ENCODE measurements at regions not wholly inside any gene's neighbourhood (a gene's known extent, or its start where the extent isn't known, plus 50 kb on each side); places are given as distances from the start of the nearest gene placed in this dataset.

- H3K36me3 Mint-ChIP-seq (ENCODE audit: low read depth) = no peaks in the 10 kb centered on the region
- H3K27ac Mint-ChIP-seq = no peak overlapping the region
- H3K4me1 Mint-ChIP-seq (ENCODE audit: low read depth) = no peaks in the 10 kb centered on the region
- no peaks in the 10 kb centered on the region for H3K27me3 Mint-ChIP-seq
- intact Hi-C loops (cut with DNase I, micrococcal nuclease) = no loop called here
- no peaks in the 10 kb centered on the region for H3K4me1 ChIP-seq (ENCODE audit: insufficient read depth, low read length)
- H3K27me3 ChIP-seq (ENCODE audit: control insufficient read depth in 1 of 2, insufficient read depth in 2 of 2, low read length in 2 of 2) = no peaks in the 10 kb centered on the region
- H3K36me3 ChIP-seq (ENCODE audit: insufficient read depth, low read length) = no peaks in the 10 kb centered on the region
- ChIA-PET CTCF (no interaction called here), POLR2A (no interaction called here)
- DNase-seq = no peak
- no peak for TF ChIP-seq CTCF (IDR thresholded peaks at IDR 0.05)
- no peak overlapping the region for H3K4me3 Mint-ChIP-seq
- H3K27ac ChIP-seq (ENCODE audit: low read depth in 1 of 2, low read length in 2 of 2) = no peak overlapping the region
- H3K4me3 ChIP-seq (ENCODE audit: low read length) = no peak overlapping the region
- no peaks in the 10 kb centered on the region for H3K9me3 ChIP-seq (ENCODE audit: control insufficient read depth in 1 of 2, insufficient read depth in 1 of 2, low read length in 2 of 2)
- ATAC-seq (ENCODE audit: poor library complexity) = no peak
- H3K9me3 Mint-ChIP-seq = no peaks in the 10 kb centered on the region
Observed at GRCh38 chr5:69032009-69032408, 61.8 kb upstream of the SLC30A5 start.

- Histone ChIP-seq H3K4me3 (ENCODE audit: low read length) (no peak overlapping the region), H3K27me3 (ENCODE audit: control insufficient read depth in 1 of 2, insufficient read depth in 2 of 2, low read length in 2 of 2) (no peaks in the 10 kb centered on the region), H3K9me3 (ENCODE audit: control insufficient read depth in 1 of 2, insufficient read depth in 1 of 2, low read length in 2 of 2) (no peaks in the 10 kb centered on the region), H3K27ac (ENCODE audit: low read depth in 1 of 2, low read length in 2 of 2) (no peak overlapping the region), H3K4me1 (ENCODE audit: insufficient read depth, low read length) (no peaks in the 10 kb centered on the region), H3K36me3 (ENCODE audit: insufficient read depth, low read length) (no peaks in the 10 kb centered on the region)
- H3K4me1 Mint-ChIP-seq (ENCODE audit: low read depth) = no peaks in the 10 kb centered on the region
- POLR2A ChIA-PET = no interaction called here
- CTCF ChIA-PET = no interaction called here
- ATAC-seq (ENCODE audit: poor library complexity) (no peak), DNase-seq (no peak)
- H3K27ac Mint-ChIP-seq = no peak overlapping the region
- H3K36me3 Mint-ChIP-seq (ENCODE audit: low read depth) = no peaks in the 10 kb centered on the region
- H3K27me3 Mint-ChIP-seq = no peaks in the 10 kb centered on the region
- intact Hi-C loops (cut with DNase I, micrococcal nuclease) = no loop called here
- no peak for TF ChIP-seq CTCF (IDR thresholded peaks at IDR 0.05)
- H3K9me3 Mint-ChIP-seq = no peaks in the 10 kb centered on the region
- H3K4me3 Mint-ChIP-seq = no peak overlapping the region
Observed at GRCh38 chr5:69033690-69034089, 60.1 kb upstream of the SLC30A5 start.

- DNase-seq (no peak), ATAC-seq (ENCODE audit: poor library complexity) (no peak)
- Histone ChIP-seq H3K27me3 (ENCODE audit: control insufficient read depth in 1 of 2, insufficient read depth in 2 of 2, low read length in 2 of 2) (no peaks in the 10 kb centered on the region), H3K36me3 (ENCODE audit: insufficient read depth, low read length) (no peaks in the 10 kb centered on the region), H3K4me3 (ENCODE audit: low read length) (no peak overlapping the region), H3K4me1 (ENCODE audit: insufficient read depth, low read length) (no peaks in the 10 kb centered on the region), H3K27ac (ENCODE audit: low read depth in 1 of 2, low read length in 2 of 2) (no peak overlapping the region), H3K9me3 (ENCODE audit: control insufficient read depth in 1 of 2, insufficient read depth in 1 of 2, low read length in 2 of 2) (no peaks in the 10 kb centered on the region)
- CTCF ChIA-PET = no interaction called here
- no peaks in the 10 kb centered on the region for H3K27me3 Mint-ChIP-seq
- no peak for TF ChIP-seq CTCF (IDR thresholded peaks at IDR 0.05)
- intact Hi-C loops (cut with DNase I, micrococcal nuclease) = no loop called here
- no peak overlapping the region for H3K27ac Mint-ChIP-seq
- no peaks in the 10 kb centered on the region for H3K9me3 Mint-ChIP-seq
- no peak overlapping the region for H3K4me3 Mint-ChIP-seq
- no peaks in the 10 kb centered on the region for H3K36me3 Mint-ChIP-seq (ENCODE audit: low read depth)
- POLR2A ChIA-PET = no interaction called here
- no peaks in the 10 kb centered on the region for H3K4me1 Mint-ChIP-seq (ENCODE audit: low read depth)
Observed at GRCh38 chr5:69034898-69035297, 58.9 kb upstream of the SLC30A5 start.

Data from CD4-positive, alpha-beta T cell (primary cell).